GM12891 (cell line): ENCODE measurements at regions not wholly inside any gene's neighbourhood (a gene's known extent, or its start where the extent isn't known, plus 50 kb on each side); places are given as distances from the start of the nearest gene placed in this dataset.
"Not testable (repeated sequence)": the region's sequence is repeated elsewhere in the genome, so short reads cannot be mapped to it uniquely, and the experiment has no call there.

Experiments used
- DNase-seq: peaks from one replicate; pipeline ENCODE4 v3.0.0; 2011; ENCODE audit warnings: low spot score; ENCODE audit not compliant: insufficient read length
- FAIRE-seq: peaks from 2 replicates; lab custom pipeline; 2011; peaks lifted over from hg19 to GRCh38; lab: Jason Lieb, UNC
- PAX5 ChIP-seq: IDR thresholded peaks from 2 replicates; pipeline ENCODE4 v1.6.1; 2011; ENCODE audit warnings: low read length, moderate library complexity, mild to moderate bottlenecking; ENCODE audit not compliant: insufficient read depth, severe bottlenecking
- POLR2A ChIP-seq: IDR thresholded peaks from 2 replicates; pipeline ENCODE4 v1.6.1; 2011; ENCODE audit warnings: low read depth, low read length, control low read depth
- POLR2AphosphoS5 ChIP-seq: IDR thresholded peaks from 2 replicates; pipeline ENCODE4 v1.6.1; 2011; ENCODE audit warnings: low read depth, low read length, control low read depth
- POU2F2 ChIP-seq: IDR thresholded peaks from 2 replicates; pipeline ENCODE4 v1.6.1; 2011; ENCODE audit warnings: low read depth, mild to moderate bottlenecking, control low read depth, low read length, moderate library complexity
- SPI1 ChIP-seq: IDR thresholded peaks from 2 replicates; pipeline ENCODE4 v1.6.1; 2011; ENCODE audit warnings: low read depth, low read length, control low read depth
- TAF1 ChIP-seq: IDR thresholded peaks from 2 replicates; pipeline ENCODE4 v1.6.1; 2011; ENCODE audit warnings: low read depth, low read length, control low read depth

- FAIRE-seq = no peak
- no peak for TF ChIP-seq POLR2AphosphoS5
- no peak for TF ChIP-seq POU2F2
- no peak for TF ChIP-seq PAX5
- no peak for TF ChIP-seq TAF1
- no peak for TF ChIP-seq POLR2A
- no peak for TF ChIP-seq SPI1
- no peak for DNase-seq
Measured at GRCh38 chr4:124151031-124151430, 561.5 kb downstream of the ANKRD50 start.

- DNase-seq (no peak), FAIRE-seq (no peak)
- no peak for TF ChIP-seq POLR2AphosphoS5
- no peak for TF ChIP-seq PAX5
- TF ChIP-seq POU2F2 = no peak
- TF ChIP-seq TAF1 = no peak
- no peak for TF ChIP-seq SPI1
- TF ChIP-seq POLR2A = no peak
Measured at GRCh38 chr4:124152132-124152531, 560.4 kb downstream of the ANKRD50 start.

GRCh38 chr4:124155239-124155638, 557.3 kb downstream of the ANKRD50 start:
- FAIRE-seq = no peak
- TF ChIP-seq POLR2AphosphoS5 = no peak
- TF ChIP-seq SPI1 = no peak
- TF ChIP-seq TAF1 = no peak
- no peak for TF ChIP-seq PAX5
- no peak for TF ChIP-seq POU2F2
- TF ChIP-seq POLR2A = no peak
- no peak for DNase-seq

- TF ChIP-seq PAX5 = no peak
- TF ChIP-seq TAF1 = no peak
- TF ChIP-seq POU2F2 = no peak
- no peak for TF ChIP-seq SPI1
- TF ChIP-seq POLR2AphosphoS5 = no peak
- TF ChIP-seq POLR2A = no peak
- DNase-seq = no peak
- no peak for FAIRE-seq
Measured at GRCh38 chr4:124157396-124158083, 555.0 kb downstream of the ANKRD50 start.

- TF ChIP-seq PAX5 (no peak), POLR2A (no peak), SPI1 (no peak), POU2F2 (no peak), POLR2AphosphoS5 (no peak), TAF1 (no peak)
- FAIRE-seq = no peak
Measured at GRCh38 chr4:124163401-124163800, 549.1 kb downstream of the ANKRD50 start.

GRCh38 chr4:124167602-124168001, 544.9 kb downstream of the ANKRD50 start:
- TF ChIP-seq SPI1 (no peak), TAF1 (no peak), PAX5 (no peak), POLR2A (no peak), POU2F2 (no peak), POLR2AphosphoS5 (no peak)
- DNase-seq = no peak
- FAIRE-seq = no peak

More at GRCh38 chr4:124163401-124163800, 549.1 kb downstream of the ANKRD50 start:
- no peak for DNase-seq

- DNase-seq, FAIRE-seq: not testable (repeated sequence)
Measured at GRCh38 chr4:124169524-124169923, 543.0 kb downstream of the ANKRD50 start.

- TF ChIP-seq TAF1 = no peak
- no peak for TF ChIP-seq PAX5
- TF ChIP-seq SPI1 = no peak
- TF ChIP-seq POLR2AphosphoS5 = no peak
- DNase-seq (no peak), FAIRE-seq (no peak)
Measured at GRCh38 chr4:124173912-124174311, 538.6 kb downstream of the ANKRD50 start.

- DNase-seq = no peak
Measured at GRCh38 chr4:124177647-124178425, 534.7 kb downstream of the ANKRD50 start.

GRCh38 chr4:124178449-124179021, 534.0 kb downstream of the ANKRD50 start:
- no peak for DNase-seq
- FAIRE-seq = no peak
- TF ChIP-seq SPI1 (no peak), POLR2AphosphoS5 (no peak), POLR2A (no peak), TAF1 (no peak), PAX5 (no peak), POU2F2 (no peak)

More at GRCh38 chr4:124177647-124178425, 534.7 kb downstream of the ANKRD50 start:
- TF ChIP-seq POLR2AphosphoS5 (no peak), POU2F2 (no peak), PAX5 (no peak), POLR2A (no peak), TAF1 (no peak), SPI1 (no peak)
- no peak for FAIRE-seq
